Smooth muscle cell (in vitro differentiated cells): ENCODE measurements at regions not wholly inside any gene's neighbourhood (a gene's known extent, or its start where the extent isn't known, plus 50 kb on each side); places are given as distances from the start of the nearest gene placed in this dataset.

ENCODE experiments used
- DNase-seq: peaks from one replicate; lab custom pipeline; 2025; ENCODE audit not compliant: unreplicated experiment; lab: John Stamatoyannopoulos, UW
- H2AFZ ChIP-seq: fragments of 200-600 bp; sonication (generic); 2 replicates; pipeline ENCODE4 v1.6.0; 2016; ENCODE audit warnings: antibody characterized with exemption, low read depth, mild to moderate bottlenecking
- H3F3A ChIP-seq: fragments of 200-600 bp; sonication (generic); 2 replicates; pipeline ENCODE4 v1.6.0; 2017; ENCODE audit warnings: antibody characterized with exemption, low read depth
- H3K27ac ChIP-seq: fragments of 200-600 bp; sonication (generic); 2 replicates; pipeline ENCODE4 v1.5.1; 2016; ENCODE audit warnings: low read depth, mild to moderate bottlenecking
- H3K27me3 ChIP-seq: fragments of 200-600 bp; sonication (generic); 2 replicates; pipeline ENCODE4 v1.6.1; 2016; ENCODE audit warnings: low read depth, mild to moderate bottlenecking
- H3K36me3 ChIP-seq: fragments of 200-600 bp; sonication (generic); 2 replicates; pipeline ENCODE4 v1.5.1; 2016; ENCODE audit warnings: low read depth
- H3K4me1 ChIP-seq: fragments of 200-600 bp; sonication (generic); 2 replicates; pipeline ENCODE4 v1.5.1; 2016; ENCODE audit warnings: low read depth
- H3K4me2 ChIP-seq: fragments of 200-600 bp; sonication (generic); 2 replicates; pipeline ENCODE4 v1.6.0; 2016; ENCODE audit warnings: mild to moderate bottlenecking
- H3K4me3 ChIP-seq: fragments of 200-600 bp; sonication (generic); 2 replicates; pipeline ENCODE4 v1.5.1; 2016; ENCODE audit warnings: mild to moderate bottlenecking
- H3K79me2 ChIP-seq: fragments of 200-600 bp; sonication (generic); 2 replicates; pipeline ENCODE4 v1.6.0; 2016; ENCODE audit warnings: low read depth, mild to moderate bottlenecking
- H3K9ac ChIP-seq: fragments of 200-600 bp; sonication (generic); 2 replicates; pipeline ENCODE4 v1.6.0; 2016; ENCODE audit warnings: low read depth
- H3K9me3 ChIP-seq: fragments of 200-600 bp; sonication (generic); replicated peaks from 2 replicates; pipeline ENCODE4 v1.5.1; 2016; ENCODE audit warnings: low read depth
- H4K20me1 ChIP-seq: fragments of 200-600 bp; sonication (generic); 2 replicates; pipeline ENCODE4 v1.6.0; 2016; ENCODE audit warnings: low read depth
- CTCF ChIP-seq: fragments of 200-600 bp; sonication (generic); IDR thresholded peaks from 2 replicates; pipeline ENCODE4 v1.5.1; 2017; ENCODE audit warnings: borderline replicate concordance, mild to moderate bottlenecking, antibody characterized with exemption; ENCODE audit not compliant: insufficient read depth, poor library complexity, severe bottlenecking
- WGBS: methylation state at CpG from one replicate; pipeline ENCODE4 v1.1.7; 2016; ENCODE audit warnings: low lambda C conversion rate; 5-methylcytosine and 5-hydroxymethylcytosine counted together

- H3K79me2 ChIP-seq: no peaks in the 10 kb centered on the region
- DNase-seq: no peak
- H3K27me3 ChIP-seq: no peaks in the 10 kb centered on the region
- H3K4me1 ChIP-seq: no peaks in the 10 kb centered on the region
- TF ChIP-seq CTCF: no peak
- H3K4me3 ChIP-seq: no peak overlapping the region
- H3K4me2 ChIP-seq: no peak overlapping the region
- WGBS: 92% methylated on average over 1 of the region's 1 CpG
- no peaks in the 10 kb centered on the region for H3K36me3 ChIP-seq
- H3K9ac ChIP-seq: no peak overlapping the region
- no peaks in the 10 kb centered on the region for H3F3A ChIP-seq
- H3K9me3 ChIP-seq: no peaks in the 10 kb centered on the region
- H3K27ac ChIP-seq: no peak overlapping the region
- no peaks in the 10 kb centered on the region for H4K20me1 ChIP-seq
- no peak overlapping the region for H2AFZ ChIP-seq
These were observed 175.4 kb upstream of the ACTBL2 start for GRCh38 chr5:57658018-57658417.

- Histone ChIP-seq H3K36me3 (no peaks in the 10 kb centered on the region), H4K20me1 (no peaks in the 10 kb centered on the region), H3K4me2 (no peak overlapping the region), H3K79me2 (no peaks in the 10 kb centered on the region), H3F3A (no peaks in the 10 kb centered on the region), H2AFZ (no peak overlapping the region), H3K9me3 (no peaks in the 10 kb centered on the region), H3K9ac (no peak overlapping the region), H3K4me1 (no peaks in the 10 kb centered on the region), H3K27ac (no peak overlapping the region), H3K4me3 (no peak overlapping the region), H3K27me3 (no peaks in the 10 kb centered on the region)
- DNase-seq: no peak
- TF ChIP-seq CTCF: no peak
- WGBS: 96% methylated on average over 4 of the region's 4 CpGs
These were observed 172.6 kb upstream of the ACTBL2 start for GRCh38 chr5:57655228-57655627.

- Histone ChIP-seq H3K9ac (no peak overlapping the region), H3K79me2 (no peaks in the 10 kb centered on the region), H3K9me3 (no peaks in the 10 kb centered on the region), H3K27ac (no peak overlapping the region), H3F3A (no peaks in the 10 kb centered on the region), H3K4me3 (no peak overlapping the region), H3K27me3 (no peaks in the 10 kb centered on the region), H2AFZ (peak overlapping the region; percentile 76), H3K4me1 (no peaks in the 10 kb centered on the region), H3K4me2 (no peak overlapping the region), H3K36me3 (no peaks in the 10 kb centered on the region), H4K20me1 (no peaks in the 10 kb centered on the region)
- TF ChIP-seq CTCF: no peak
- DNase-seq: no peak
- 74% methylated on average over 3 of the region's 3 CpGs for WGBS
These were observed 171.2 kb upstream of the ACTBL2 start for GRCh38 chr5:57653636-57654290.

GRCh38 chr5:57651127-57651526 is 168.5 kb upstream of the ACTBL2 start:
- H3K36me3 ChIP-seq: no peaks in the 10 kb centered on the region
- H3F3A ChIP-seq: no peaks in the 10 kb centered on the region
- H3K4me3 ChIP-seq: no peak overlapping the region
- H3K9me3 ChIP-seq: peaks cover 4% of the 10 kb centered on the region
- no peak for DNase-seq
- no peaks in the 10 kb centered on the region for H3K4me1 ChIP-seq
- no peaks in the 10 kb centered on the region for H3K79me2 ChIP-seq
- TF ChIP-seq CTCF: no peak
- H4K20me1 ChIP-seq: no peaks in the 10 kb centered on the region
- H3K27me3 ChIP-seq: no peaks in the 10 kb centered on the region
- no peak overlapping the region for H3K27ac ChIP-seq
- no peak overlapping the region for H3K4me2 ChIP-seq
- 65% methylated on average over 1 of the region's 1 CpG for WGBS
- H3K9ac ChIP-seq: no peak overlapping the region
- no peak overlapping the region for H2AFZ ChIP-seq
